MM.1S (cell line): ENCODE measurements at regions not wholly inside any gene's neighbourhood (a gene's known extent, or its start where the extent isn't known, plus 50 kb on each side); places are given as distances from the start of the nearest gene placed in this dataset.

Source experiments
- DNase-seq: peaks from one replicate; pipeline ENCODE4 v3.0.0-alpha.2; 2015
- H2AFZ ChIP-seq: fragments of 300-600 bp; sonication (generic); 2 replicates; pipeline ENCODE4 v1.6.0; 2016; ENCODE audit warnings: antibody characterized with exemption, low read length
- H3F3A ChIP-seq: fragments of 300-600 bp; sonication (generic); 2 replicates; pipeline ENCODE4 v1.6.1; 2016; ENCODE audit warnings: mild to moderate bottlenecking, antibody characterized with exemption, low read length, moderate library complexity, mixed read lengths; ENCODE audit not compliant: insufficient read depth
- H3K27ac ChIP-seq: fragments of 300-600 bp; sonication (generic); 2 replicates; pipeline ENCODE4 v1.5.1; 2016; ENCODE audit warnings: mild to moderate bottlenecking, low read length
- H3K27me3 ChIP-seq: fragments of 300-600 bp; sonication (generic); replicated peaks from 2 replicates; pipeline ENCODE4 v1.6.0; 2016; ENCODE audit warnings: low read length; ENCODE audit not compliant: insufficient read depth
- H3K36me3 ChIP-seq: fragments of 300-600 bp; sonication (generic); replicated peaks from 2 replicates; pipeline ENCODE4 v1.6.1; 2016; ENCODE audit warnings: mild to moderate bottlenecking, low read length, mixed read lengths; ENCODE audit not compliant: insufficient read depth
- H3K4me1 ChIP-seq: fragments of 300-600 bp; sonication (generic); 2 replicates; pipeline ENCODE4 v1.6.1; 2016; ENCODE audit warnings: low read length, mixed read lengths
- H3K4me2 ChIP-seq: fragments of 300-600 bp; sonication (generic); 2 replicates; pipeline ENCODE4 v1.6.0; 2016; ENCODE audit warnings: low read depth, low read length
- H3K4me3 ChIP-seq: fragments of 300-600 bp; sonication (generic); 2 replicates; pipeline ENCODE4 v1.5.1; 2016; ENCODE audit warnings: low read length, mixed read lengths
- H3K79me2 ChIP-seq: fragments of 300-600 bp; sonication (generic); 2 replicates; pipeline ENCODE4 v1.6.1; 2016; ENCODE audit warnings: mixed run types, low read length, mixed read lengths
- H3K9ac ChIP-seq: fragments of 300-600 bp; sonication (generic); 2 replicates; pipeline ENCODE4 v1.6.1; 2016; ENCODE audit warnings: low read length, mixed read lengths
- H3K9me2 ChIP-seq: fragments of 300-600 bp; sonication (generic); replicated peaks from 2 replicates; pipeline ENCODE4 v1.6.1; 2016; ENCODE audit warnings: mild to moderate bottlenecking, low read length, mixed read lengths; ENCODE audit not compliant: insufficient read depth
- H3K9me3 ChIP-seq: fragments of 300-600 bp; sonication (generic); replicated peaks from 2 replicates; pipeline ENCODE4 v1.6.1; 2016; ENCODE audit warnings: mild to moderate bottlenecking, low read length, mixed read lengths; ENCODE audit not compliant: insufficient read depth
- H4K20me1 ChIP-seq: fragments of 300-600 bp; sonication (generic); 2 replicates; pipeline ENCODE4 v1.6.1; 2016; ENCODE audit warnings: mild to moderate bottlenecking, low read length, moderate library complexity, mixed read lengths; ENCODE audit not compliant: insufficient read depth
- CTCF ChIP-seq: fragments of 300-600 bp; sonication (generic); IDR thresholded peaks from 2 replicates; pipeline ENCODE4 v1.5.1; 2016; ENCODE audit warnings: antibody characterized with exemption, low read length, mixed read lengths
- EZH2 ChIP-seq: fragments of 300-600 bp; sonication (generic); optimal IDR thresholded peaks from 2 replicates; pipeline ENCODE3; 2017; ENCODE audit warnings: low read depth, mild to moderate bottlenecking, antibody characterized with exemption, low read length, mixed read lengths
- EZH2phosphoT487 ChIP-seq: fragments of 300-600 bp; sonication (generic); IDR thresholded peaks from 2 replicates; pipeline ENCODE4 v1.6.1; 2018; ENCODE audit warnings: antibody characterized with exemption, low read length

- no peaks in the 10 kb centered on the region for H4K20me1 ChIP-seq
- no peak overlapping the region for H3K27ac ChIP-seq
- H3K36me3 ChIP-seq = no peaks in the 10 kb centered on the region
- H3K79me2 ChIP-seq = no peaks in the 10 kb centered on the region
- no peak for DNase-seq
- no peaks in the 10 kb centered on the region for H3K9me3 ChIP-seq
- H3K9me2 ChIP-seq = no peaks in the 10 kb centered on the region
- H3K27me3 ChIP-seq = no peaks in the 10 kb centered on the region
- H3K4me3 ChIP-seq = no peak overlapping the region
- no peak overlapping the region for H2AFZ ChIP-seq
- no peak overlapping the region for H3K9ac ChIP-seq
- H3K4me1 ChIP-seq = no peaks in the 10 kb centered on the region
- TF ChIP-seq EZH2phosphoT487 (no peak), EZH2 (no peak), CTCF (no peak)
- H3F3A ChIP-seq = no peaks in the 10 kb centered on the region
- no peak overlapping the region for H3K4me2 ChIP-seq
Observed at GRCh38 chr21:14850394-14850793, 214.4 kb downstream of the NRIP1 start.

- no peak for DNase-seq
- H3K4me3 ChIP-seq = no peak overlapping the region
- no peaks in the 10 kb centered on the region for H3K9me2 ChIP-seq
- H3K9me3 ChIP-seq = no peaks in the 10 kb centered on the region
- H3K79me2 ChIP-seq = no peaks in the 10 kb centered on the region
- H4K20me1 ChIP-seq = no peaks in the 10 kb centered on the region
- no peak overlapping the region for H3K27ac ChIP-seq
- no peak overlapping the region for H3K9ac ChIP-seq
- TF ChIP-seq EZH2 = no peak
- no peak overlapping the region for H2AFZ ChIP-seq
- H3K4me2 ChIP-seq = no peak overlapping the region
- H3F3A ChIP-seq = no peaks in the 10 kb centered on the region
- H3K27me3 ChIP-seq = no peaks in the 10 kb centered on the region
- no peaks in the 10 kb centered on the region for H3K36me3 ChIP-seq
- H3K4me1 ChIP-seq = no peaks in the 10 kb centered on the region
Observed at GRCh38 chr21:14846621-14847020, 218.2 kb downstream of the NRIP1 start.

GRCh38 chr21:14844001-14844400 lies 220.8 kb downstream of the NRIP1 start:
- no peak for DNase-seq
- TF ChIP-seq EZH2 (no peak), CTCF (no peak), EZH2phosphoT487 (no peak)
- no peak overlapping the region for H3K9ac ChIP-seq
- no peaks in the 10 kb centered on the region for H3K9me2 ChIP-seq
- H3K4me2 ChIP-seq = no peak overlapping the region
- no peak overlapping the region for H3K27ac ChIP-seq
- H3K27me3 ChIP-seq = no peaks in the 10 kb centered on the region
- no peaks in the 10 kb centered on the region for H3K9me3 ChIP-seq
- no peak overlapping the region for H2AFZ ChIP-seq
- no peaks in the 10 kb centered on the region for H4K20me1 ChIP-seq
- no peaks in the 10 kb centered on the region for H3K4me1 ChIP-seq
- H3F3A ChIP-seq = no peaks in the 10 kb centered on the region
- no peaks in the 10 kb centered on the region for H3K79me2 ChIP-seq
- H3K36me3 ChIP-seq = no peaks in the 10 kb centered on the region
- H3K4me3 ChIP-seq = no peak overlapping the region

GRCh38 chr21:14842601-14843000 lies 222.2 kb downstream of the NRIP1 start:
- no peak for DNase-seq

More at GRCh38 chr21:14842601-14843000, 222.2 kb downstream of the NRIP1 start:
- Histone ChIP-seq H3K9ac (no peak overlapping the region), H3K4me1 (no peaks in the 10 kb centered on the region), H4K20me1 (no peaks in the 10 kb centered on the region), H3K9me3 (no peaks in the 10 kb centered on the region), H3K79me2 (no peaks in the 10 kb centered on the region), H3K27ac (no peak overlapping the region), H3K27me3 (no peaks in the 10 kb centered on the region), H3K4me3 (no peak overlapping the region), H2AFZ (no peak overlapping the region), H3F3A (no peaks in the 10 kb centered on the region), H3K4me2 (no peak overlapping the region), H3K36me3 (no peaks in the 10 kb centered on the region), H3K9me2 (no peaks in the 10 kb centered on the region)
- TF ChIP-seq EZH2 (no peak), CTCF (no peak), EZH2phosphoT487 (no peak)
